HUDEP-2 (cell line): ENCODE measurements at regions not wholly inside any gene's neighbourhood (a gene's known extent, or its start where the extent isn't known, plus 50 kb on each side); places are given as distances from the start of the nearest gene placed in this dataset.

Source experiments
- DNase-seq, 76 experiments: peaks; one replicate each; lab custom pipeline; 2025; ENCODE audit not compliant: unreplicated experiment in 76 of 76; lab: John Stamatoyannopoulos, UW

DNA sequence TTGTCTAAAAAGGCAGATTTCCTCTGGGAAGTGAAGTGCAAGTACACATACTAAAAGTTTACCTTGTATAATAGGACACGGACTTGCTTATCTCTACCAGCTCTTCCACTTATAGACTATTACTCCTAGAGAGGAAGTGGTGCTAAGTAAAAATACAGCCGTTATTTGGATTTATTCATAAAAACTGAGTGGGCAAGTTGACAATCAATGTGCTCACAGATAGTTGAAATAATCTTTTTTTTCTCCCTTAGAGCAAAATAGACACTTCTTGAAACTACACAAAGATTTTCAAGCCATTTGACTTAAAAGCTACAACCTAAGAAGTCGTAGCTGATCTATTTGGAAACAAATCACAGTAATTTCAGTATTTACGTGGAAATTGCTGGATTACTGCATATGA lies 2584.7 kb upstream of the PCDH20 start:
- no peak for DNase-seq

- DNase-seq = no peak
Observed at GRCh38 chr13:63999614-64000305, 2584.1 kb upstream of the PCDH20 start.

GRCh38 chr13:63983366-63983765 lies 2567.7 kb upstream of the PCDH20 start:
- no peak for DNase-seq

GRCh38 chr13:63979951-63980350 lies 2564.3 kb upstream of the PCDH20 start:
- DNase-seq = no peak

- DNase-seq = no peak
Observed at GRCh38 chr13:63972328-63972727, 2556.7 kb upstream of the PCDH20 start.

- no peak for DNase-seq
Observed at GRCh38 chr13:63954683-63955082, 2539.0 kb upstream of the PCDH20 start.

DNA sequence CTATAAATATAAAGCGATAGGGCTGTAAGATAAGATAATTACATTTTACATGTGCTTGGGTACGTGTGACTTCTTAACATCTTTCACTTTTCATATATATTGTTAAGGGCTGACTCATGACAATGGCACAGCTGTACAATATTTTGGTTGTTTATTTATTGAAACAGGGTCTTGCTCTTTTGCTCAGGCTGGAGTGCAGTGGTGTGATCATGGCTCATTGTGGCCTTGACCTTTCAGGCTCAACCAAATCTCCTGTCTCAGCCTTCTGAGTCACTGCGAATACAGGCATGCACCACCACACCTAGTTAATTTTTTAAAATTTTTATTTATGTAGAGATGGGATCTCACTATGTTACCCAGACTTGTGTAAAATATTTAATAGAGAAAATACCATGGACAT lies 2532.4 kb upstream of the PCDH20 start:
- no peak for DNase-seq

DNA sequence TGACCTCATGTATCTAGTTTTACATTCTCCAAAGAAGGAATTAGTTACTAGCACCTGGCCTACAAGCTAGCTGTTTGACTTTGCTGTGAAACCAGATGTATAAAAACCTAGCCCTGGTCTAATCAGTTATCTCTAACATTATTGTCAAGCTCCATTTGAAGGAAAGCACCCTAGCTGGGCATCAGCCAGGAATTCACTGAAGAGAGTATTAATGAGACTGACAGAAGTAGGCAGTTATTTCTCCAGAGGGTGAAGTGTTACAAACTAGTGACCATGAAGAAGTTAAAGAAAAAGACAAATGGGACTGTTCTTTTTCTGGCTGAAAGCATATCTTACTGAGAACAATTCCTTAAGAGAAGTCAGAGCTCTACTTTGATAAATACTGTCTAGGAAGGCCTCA lies 2529.3 kb upstream of the PCDH20 start:
- no peak for DNase-seq

DNA sequence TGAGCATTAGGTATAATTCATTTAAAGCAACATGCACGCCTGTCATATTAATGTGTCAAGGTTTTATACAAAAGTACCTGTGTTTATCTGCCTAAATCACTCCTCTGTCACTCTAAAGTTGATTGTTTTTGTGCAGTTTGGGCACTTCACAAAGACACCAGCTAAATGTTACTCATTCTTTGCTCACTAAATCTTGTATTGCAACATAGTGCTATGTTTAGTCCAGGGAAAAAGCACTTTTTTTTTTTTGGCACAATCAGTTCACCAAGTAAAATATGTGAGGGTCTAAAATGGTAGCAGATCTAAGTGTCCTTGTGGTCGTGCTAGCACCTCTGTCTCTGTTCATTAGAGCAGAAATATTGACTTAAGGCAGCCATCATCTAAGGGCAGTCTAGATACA lies 2526.7 kb upstream of the PCDH20 start:
- no peak for DNase-seq

GRCh38 chr13:63938851-63939250 lies 2523.2 kb upstream of the PCDH20 start:
- no peak for DNase-seq

- peak in 2 of 76 experiments; percentile 0 to 30 for DNase-seq
Observed at GRCh38 chr13:63910511-63910910, 2494.9 kb upstream of the PCDH20 start.

DNA sequence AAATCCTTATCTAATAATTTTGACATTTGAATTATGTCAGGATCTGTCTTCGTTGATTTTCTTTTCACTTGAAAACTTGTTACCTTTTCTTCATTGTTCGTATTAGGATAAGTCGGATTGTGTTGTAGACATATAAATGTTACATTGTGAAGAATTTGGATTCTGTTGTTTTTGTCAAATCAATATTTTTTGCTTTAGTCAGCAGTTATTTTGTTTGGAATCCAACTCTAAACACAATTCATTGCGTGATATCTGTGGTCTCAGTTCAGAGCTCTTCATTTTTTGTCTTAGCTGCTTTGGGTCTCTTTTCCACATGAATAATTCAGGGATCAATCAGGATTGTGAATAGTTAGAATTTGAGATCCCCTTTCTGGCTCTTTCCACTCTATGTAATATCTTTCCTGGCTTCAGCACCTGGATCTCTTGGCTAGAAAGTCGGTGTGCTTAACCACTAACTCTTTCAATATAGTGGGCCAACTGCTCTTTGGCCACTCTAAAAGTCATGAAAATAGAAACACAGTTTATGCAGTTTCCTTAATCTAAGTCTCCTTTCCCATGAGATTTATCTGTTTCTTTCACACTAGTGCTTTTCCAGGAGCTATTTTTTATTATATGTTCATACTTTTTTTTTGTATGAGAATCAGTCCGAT lies 2494.2 kb upstream of the PCDH20 start:
- no peak for DNase-seq

- no peak for DNase-seq
Observed at GRCh38 chr13:63902141-63902540, 2486.5 kb upstream of the PCDH20 start.

DNA sequence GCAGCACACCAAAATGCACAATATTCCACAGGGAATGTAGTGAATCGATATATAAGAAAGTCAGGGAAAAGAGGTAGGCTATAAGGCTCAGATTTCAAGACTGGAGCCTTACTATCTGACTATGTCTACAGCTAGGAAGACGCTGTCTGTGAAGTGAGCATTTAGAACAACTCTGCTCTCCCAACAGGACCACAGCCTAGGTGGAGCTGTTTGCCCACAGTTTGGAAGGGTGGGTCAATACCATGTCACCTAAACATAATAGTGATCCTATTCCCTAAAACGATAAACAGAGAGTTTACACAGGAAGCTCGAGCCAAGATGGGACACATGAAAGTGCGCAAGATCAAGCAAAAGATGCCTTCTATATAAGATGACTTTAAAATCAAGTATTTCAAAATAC lies 2486.0 kb upstream of the PCDH20 start:
- no peak for DNase-seq

- DNase-seq = no peak
Observed at GRCh38 chr13:63900406-63900805, 2484.8 kb upstream of the PCDH20 start.

DNA sequence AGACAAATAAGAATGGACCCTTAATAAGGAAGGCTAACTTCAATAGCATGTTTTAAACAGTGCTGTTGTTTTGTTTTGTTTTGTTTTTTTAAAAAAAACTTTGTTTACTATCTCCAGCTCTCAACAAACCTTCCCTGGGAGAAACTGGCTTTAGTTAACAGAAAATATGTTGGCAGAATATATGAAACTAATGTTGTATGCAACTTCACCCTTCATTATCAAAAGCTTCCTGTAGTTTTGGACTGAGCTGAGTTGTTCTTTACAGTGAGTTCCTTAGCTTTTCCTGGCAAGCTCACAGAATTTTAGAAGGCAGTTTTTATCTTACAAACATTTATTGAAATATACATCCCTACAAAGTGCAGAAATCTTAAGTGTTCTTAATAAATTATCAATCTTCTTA lies 2480.7 kb upstream of the PCDH20 start:
- no peak for DNase-seq

DNA sequence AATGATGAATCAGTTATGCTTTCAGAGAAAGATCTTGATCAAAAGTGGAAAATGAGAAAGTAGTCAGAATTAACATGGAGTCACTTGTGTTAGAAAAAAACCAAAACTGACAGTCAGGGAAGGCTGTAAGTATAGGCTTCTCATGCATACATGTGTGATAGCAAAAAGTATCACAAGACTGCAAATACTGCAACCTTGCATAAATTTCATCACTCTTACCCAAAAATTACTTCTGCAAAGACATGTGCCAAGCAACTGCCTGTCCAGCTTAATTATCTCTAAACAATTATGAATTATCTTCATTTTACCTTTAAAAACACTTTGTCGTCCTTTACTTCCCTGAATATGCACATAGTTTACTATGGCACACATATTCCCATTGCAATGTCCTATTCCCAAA lies 2466.4 kb upstream of the PCDH20 start:
- DNase-seq = no peak

DNA sequence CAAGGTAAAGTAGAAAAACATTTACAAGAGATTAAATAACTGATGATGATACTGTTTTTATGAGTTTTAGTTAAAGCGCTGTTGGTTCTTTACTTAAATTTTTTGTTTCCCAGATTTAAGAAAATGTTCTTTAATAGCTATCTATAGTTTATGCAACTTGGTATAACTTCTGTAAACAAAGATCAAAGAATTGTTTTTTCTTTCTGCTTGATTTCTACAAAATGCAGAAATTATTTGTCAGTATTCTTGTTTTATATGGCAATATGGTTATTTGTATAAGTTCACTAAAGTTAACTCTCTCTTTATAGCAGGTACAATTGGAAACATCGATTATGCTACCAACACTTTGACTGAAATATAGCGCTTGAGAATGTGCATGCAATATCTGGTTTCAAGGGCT lies 2465.1 kb upstream of the PCDH20 start:
- no peak for DNase-seq

- no peak for DNase-seq
Observed at GRCh38 chr13:63873936-63874335, 2458.3 kb upstream of the PCDH20 start.

GRCh38 chr13:63864171-63864902 lies 2448.7 kb upstream of the PCDH20 start:
- no peak for DNase-seq

- no peak for DNase-seq
Observed at GRCh38 chr13:63855457-63856118, 2439.9 kb upstream of the PCDH20 start.
